ENCODE measurements at regions not wholly inside any gene's neighbourhood (a gene's known extent, or its start where the extent isn't known, plus 50 kb on each side); places are given as distances from the start of the nearest gene placed in this dataset.

DNA sequence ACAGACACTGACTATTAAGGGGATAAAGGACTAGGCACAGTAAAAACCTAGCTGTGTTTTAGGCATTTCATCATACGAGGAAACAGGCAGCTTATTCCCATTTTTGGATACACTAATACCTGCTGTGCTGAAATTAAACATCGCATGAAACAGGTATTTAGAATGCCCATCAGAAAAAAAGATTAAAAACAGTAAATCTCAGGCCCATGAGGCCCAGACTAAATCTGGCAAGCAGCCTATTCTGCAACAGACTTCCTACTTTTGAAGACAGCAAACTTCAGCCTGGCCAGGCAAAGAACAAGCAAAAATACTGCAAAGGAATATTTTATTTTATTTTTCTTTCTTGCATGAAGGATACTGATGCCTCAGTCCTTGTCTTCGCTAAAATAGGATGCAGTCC is 240.2 kb downstream of the LMO4 start:
- DNase-seq, result no peak

DNA sequence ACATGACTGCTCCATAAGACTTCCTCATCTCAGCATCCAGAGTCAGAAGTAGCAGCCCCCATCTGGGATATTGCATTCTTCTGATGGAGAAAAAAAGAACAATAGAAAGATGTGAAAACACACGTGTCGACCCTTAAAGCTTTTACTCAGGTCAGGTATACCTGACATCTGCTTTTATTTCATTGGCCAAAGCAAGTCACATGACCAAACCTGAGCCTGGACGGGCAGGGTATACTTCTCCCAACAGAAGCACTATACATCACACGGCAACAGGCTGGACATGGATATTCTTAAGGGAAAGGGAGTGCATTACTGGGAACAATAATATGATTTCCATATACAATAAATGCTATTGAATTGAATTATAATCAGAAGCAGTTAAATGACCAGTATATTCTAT is 243.3 kb downstream of the LMO4 start:
- no peak for DNase-seq

DNA sequence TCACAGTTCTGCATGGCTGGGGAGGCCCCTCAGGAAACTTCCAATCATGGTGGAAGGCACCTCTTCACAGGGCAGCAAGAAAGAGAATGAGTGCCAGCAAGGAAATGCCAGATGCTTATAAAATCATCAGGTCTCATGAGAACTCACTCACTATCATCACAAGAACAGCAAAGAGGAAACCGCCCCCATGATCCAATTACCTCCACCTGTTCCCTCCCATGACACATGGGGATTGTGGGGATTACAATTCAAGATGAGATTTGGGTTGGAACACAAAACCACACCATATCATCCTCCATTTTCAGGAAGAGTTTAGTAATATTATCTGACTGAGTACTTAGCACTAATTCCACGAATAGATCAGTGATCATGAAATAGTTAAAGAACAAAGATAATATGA is 244.2 kb downstream of the LMO4 start:
- DNase-seq, result no peak

DNA sequence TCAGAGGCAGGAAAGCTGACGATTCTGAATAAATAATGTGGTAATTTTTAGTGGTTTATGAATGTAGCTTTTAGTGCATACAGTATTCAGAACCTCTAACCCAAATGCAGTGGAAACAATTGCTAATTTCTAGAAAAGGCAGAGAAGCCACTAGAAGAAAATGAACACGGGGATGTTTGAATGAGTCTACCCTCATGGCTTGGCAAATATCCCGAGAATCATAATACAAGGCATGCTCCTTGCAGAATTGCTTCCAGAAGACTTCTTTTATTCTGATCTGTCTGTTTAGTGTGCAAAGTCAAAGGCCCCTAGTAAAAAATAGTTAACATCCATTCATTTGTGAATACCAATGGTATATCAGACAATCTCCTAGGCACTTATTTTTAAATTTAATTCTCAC is 246.8 kb downstream of the LMO4 start:
- DNase-seq, result no peak

DNA sequence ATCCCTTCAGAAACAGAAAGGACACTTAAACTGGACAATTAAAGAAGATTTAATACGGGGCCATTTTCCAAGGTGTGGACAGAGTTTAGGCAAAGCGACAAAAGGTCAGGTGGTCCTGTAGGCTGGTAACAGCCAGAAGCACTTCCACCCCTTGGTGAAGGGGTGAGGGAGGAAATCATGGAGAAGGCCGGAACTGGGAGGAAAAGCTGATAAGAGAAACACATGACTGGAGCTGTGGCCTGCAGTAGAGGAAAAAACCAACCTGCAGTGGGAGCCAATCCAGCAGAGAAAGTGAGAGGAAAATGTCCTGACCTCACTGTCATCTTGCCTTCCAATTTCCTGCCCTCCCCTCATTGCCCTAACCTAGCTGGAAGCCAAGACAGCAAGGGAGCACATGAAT is 249.8 kb downstream of the LMO4 start:
- no peak for DNase-seq

DNA sequence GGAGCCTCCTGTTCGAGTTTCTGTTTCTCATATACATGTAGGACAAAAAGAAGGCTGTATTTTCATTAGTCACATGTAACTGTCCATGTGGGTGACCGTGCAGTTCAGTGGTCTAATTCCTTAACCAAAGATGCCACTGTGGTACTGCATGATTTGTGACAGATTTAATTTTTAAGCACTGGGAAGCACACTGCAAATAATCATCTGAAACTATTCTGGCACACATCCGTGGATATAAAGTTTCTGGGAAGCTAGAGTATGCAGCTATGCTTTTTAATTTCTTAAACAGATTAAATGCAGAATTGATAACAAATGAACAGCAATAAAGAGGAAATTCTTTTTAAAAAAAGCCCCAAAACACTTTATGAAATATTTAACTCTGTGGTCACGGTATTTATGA is 254.8 kb downstream of the LMO4 start:
- DNase-seq, result no peak

DNA sequence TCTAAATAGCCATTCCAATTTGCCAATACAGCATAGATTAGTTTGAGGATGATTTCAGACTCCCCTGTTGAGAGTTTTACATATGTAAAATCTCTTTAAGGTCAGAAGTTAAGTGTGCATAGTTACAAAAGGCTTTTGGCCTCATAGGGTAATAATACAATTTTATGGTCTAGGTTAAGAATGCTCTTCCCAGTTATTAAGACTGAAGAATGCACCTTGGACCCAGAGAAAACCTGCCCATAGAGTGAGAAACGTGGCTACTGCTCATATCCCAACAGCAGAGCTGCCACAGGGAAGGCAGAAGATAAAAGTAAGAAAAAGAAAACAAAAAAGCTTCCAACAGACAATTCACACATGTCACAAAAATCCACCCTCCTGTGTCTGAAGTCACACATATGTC is 255.9 kb downstream of the LMO4 start:
- no peak for DNase-seq

DNA sequence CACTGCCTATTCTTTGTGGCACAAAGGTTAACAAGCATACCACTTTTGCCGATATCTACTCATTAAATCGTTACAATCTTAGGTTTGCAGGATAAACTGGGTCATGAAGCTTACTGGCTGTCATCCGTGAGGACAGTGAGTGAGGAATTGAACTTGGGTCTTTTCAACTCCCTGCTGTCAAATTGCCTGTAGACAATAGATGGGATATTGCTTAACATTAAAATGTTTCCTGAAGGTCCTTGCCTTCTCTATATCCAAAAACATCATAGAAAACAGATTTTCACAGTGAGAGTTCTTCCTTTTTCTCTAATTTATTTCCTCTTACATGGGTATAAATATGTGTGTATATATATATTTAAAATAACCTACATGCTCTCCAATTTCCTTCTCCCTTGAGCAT is 257.8 kb downstream of the LMO4 start:
- DNase-seq, result no peak

DNA sequence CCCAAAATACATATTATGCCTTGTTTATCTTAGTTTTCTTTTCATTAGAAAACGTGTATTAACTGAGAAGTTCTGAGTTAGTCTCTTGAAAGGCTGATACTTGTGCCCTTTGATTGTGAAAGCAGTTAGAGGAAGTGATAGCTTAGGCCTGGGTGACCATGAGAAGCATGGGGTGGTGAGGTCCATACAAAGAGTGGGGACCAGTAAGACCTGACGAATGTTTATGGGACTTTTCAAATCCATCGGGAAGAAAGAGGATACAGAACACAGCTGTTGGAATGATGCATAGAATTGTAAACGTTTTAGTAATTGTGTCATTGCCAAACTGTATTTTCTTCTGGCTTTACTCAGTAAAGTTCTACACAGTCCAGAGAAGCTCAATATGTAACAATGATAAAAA is 259.8 kb downstream of the LMO4 start:
- DNase-seq, result no peak

DNA sequence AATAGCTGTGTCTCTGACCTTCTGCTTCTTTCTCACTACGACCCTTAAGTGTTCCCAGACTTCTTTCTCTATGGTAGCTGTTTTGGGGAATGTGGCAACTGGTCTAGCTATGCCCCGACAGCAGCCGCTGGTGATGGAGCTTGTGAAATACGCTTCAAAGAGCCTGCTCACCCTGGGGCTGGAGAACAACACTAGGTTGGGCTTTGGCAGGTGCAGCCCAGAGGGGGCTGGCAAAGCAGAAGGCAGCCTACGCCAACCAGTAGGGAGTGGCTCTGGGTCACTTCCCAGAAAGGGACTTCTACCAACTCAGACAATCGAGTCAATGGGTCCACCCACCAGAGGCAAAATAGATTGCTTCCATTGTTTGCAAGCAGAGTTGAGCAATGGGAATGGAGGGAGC is 262.8 kb downstream of the LMO4 start:
- no peak for DNase-seq

DNA sequence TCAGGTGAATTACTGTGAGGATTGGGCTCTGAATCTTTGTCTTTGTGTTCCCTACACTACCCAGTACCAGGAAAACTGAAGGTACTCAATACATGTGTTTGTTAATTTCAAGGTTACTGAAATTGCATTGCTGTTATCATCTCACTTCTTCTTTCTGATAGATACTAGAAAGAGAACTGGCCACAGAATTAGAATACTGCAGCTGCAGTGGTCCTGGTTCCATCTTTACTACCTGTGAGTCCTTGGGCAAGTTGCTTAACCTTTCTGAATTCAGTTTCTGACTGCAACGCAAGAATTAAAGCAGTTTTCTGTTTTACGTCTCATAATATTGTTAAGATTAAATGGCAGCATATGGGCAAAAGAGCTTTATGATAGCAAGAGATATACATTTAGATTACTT is 263.5 kb downstream of the LMO4 start:
- DNase-seq, result no peak

DNA sequence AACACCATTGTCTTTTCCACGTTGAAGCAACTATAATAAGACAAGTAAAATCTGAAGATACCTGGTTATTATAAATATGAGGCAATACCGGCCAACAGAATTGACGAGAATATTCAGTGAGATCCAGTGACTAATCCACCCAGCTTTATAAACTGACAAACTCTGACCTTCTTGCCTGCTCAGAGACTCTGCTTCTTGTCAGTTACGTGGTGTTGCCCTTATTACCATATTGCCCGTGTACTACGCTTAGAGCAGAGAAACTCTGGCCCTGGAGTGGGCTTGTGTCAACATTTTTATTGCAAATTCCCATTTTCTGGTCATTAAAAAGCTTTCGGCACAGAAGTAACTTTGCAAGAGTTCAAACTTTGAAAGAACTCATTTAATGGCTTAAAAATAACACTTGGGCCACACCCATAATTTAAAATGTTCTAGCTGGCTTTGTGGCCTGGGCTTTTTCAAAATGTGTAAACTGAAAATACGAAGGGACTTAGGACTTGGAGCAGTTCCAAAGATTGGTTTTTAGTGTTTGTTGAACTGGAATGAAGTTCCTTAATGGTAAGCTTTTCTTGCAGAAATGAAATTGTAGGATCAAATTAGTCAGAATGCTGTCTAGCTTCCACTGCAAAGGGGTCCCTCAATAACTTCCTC is 266.2 kb downstream of the LMO4 start:
- DNase-seq, result no peak

DNA sequence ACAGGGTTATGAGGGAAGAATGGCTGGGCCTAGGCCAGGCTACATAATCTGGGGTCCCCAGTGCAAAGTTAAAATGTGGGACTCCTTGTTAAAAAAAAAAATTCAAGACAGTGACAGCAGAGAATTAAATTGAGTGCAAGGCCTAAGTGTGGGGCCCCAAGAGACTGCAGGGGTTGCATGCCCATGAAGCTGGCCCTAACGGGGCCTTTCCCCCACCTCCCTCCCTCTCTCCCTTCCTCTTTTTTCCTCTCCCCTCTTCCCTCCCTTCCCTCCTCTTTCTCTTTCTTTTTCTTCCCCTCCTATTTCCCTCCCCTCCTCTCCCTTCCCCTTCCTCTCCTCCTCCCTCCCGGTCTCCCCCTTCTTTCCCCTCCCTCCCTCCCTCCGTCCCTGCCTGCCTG is 266.7 kb downstream of the LMO4 start:
- no peak for DNase-seq

DNA sequence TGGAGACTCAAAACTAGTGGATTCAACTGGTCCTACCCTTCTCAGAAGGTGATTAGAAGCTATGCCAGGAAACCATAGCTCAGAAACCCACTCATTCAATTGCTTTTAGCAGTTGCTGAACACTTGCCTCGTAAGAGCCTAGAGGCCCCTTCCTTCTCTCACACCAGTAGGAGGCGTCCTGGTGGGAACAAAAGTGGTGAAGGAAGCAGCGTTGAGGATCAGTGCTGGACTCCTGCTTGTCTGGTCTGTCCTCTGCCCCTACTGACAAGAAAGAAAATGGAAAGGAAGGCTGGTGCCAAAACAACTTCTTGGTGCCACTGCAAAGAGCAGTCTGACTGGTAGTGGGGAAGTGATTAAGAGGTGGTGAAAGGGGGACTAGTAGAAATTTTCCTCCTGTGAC is 269.7 kb downstream of the LMO4 start:
- DNase-seq, result no peak

DNA sequence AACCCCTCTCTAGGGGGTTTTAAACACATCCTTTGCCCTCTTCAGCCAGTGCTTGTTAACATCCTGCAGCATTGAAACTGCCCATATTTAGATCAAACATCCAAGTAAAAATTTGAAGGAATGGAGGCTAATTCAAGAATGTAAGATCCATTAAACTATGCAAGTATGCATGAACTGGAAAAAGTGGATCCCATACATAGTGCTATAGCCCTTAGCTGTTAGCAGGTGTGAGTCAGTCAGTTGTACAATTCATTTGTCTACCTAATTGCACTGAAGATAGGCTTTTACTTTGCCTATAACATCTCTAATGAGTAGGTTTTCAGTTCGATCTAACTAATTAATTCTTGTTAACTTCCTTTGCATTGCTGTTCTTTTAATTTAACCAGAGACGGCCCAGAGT is 270.9 kb downstream of the LMO4 start:
- DNase-seq, result no peak

DNA sequence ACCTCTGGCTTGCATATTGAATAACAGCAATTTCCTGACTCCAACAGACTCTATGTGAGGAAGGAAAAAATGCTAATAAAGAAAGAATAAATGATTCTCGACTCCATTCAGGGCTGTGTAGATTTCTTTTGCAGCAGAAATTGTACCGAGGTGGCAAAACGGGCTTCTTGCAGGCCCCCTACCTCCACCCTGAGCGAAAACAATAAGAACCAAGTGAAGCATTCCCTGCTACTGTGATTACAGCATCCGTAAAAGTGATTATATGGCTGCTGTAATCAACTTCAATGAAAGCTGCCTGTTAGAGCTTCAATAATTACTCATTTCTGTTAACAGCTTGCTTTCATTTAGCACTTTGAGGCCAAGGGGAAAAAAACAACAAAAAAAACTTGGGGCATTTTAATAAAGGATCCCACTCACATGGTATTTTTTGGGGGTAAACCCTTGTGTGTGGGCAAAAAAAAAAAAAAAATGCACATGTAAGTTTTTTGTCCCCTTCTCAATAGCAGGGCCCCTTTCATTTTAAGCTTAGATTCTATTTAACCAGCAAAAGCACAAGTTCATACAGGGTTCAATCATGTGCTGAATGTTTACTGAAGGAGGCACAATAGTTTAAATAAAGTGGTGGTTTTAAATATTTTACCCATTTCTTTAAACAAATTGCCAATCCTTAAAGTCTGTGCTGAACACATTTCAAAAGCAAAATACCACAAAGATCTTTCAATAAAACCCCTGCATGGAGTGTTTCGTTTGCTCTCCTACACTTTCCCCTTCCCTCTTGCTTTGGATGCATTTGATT is 271.6 kb downstream of the LMO4 start:
- no peak for DNase-seq

DNA sequence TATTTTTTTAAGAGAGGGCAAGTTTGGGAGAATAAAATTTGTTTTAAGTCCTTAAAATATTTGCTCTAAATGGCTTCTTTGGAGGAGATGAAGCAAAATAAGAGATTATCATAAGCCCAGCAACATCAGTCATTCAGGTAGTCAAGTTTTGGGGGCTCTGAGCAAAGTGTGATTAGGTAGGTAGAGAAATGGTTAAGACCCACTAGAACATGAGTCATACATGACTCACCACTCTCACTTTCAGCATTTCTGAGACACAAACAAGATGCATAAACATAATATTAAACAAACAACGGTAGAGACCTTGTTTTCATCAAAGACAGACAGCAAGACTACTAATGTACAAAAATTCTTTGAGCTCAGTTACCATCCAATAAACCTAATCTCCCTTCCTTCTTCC is 272.2 kb downstream of the LMO4 start:
- DNase-seq, result no peak

DNA sequence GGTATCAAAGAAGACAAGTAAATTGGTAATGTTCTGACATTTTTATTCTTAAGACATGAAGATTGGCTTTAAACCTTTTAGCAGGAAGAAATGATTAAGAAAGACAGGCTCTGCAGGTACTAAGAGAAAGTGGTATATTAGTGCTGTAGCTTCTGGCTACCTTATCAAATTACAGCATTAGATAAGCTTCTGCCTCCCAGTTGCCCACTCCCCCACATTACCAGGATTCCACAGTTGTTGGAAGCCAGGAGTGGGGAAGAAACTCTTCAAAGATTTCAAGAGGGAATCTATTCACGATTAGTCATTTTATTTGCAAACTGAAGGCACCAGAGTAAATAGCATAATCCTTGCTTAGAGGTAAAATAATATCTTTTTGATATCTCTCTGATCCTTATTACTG is 274.9 kb downstream of the LMO4 start:
- no peak for DNase-seq

DNA sequence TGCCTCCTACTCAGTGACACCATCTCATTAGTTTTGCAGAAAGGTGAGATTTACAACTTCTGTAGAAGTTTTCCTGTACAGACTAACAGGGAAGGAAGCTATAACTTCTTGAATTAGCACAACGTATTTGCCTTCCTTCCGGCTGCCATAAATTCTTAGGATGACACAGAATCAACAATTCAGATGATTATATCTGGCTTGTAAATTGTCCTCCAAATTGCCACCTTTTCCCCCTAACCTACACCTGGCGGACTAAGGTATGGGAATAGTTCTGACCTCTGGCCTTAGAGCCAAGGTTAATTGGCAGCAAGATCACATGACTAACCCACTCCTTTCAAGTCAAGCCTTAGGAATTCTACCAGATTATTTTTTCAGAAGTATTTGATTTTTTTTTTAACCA is 284.3 kb downstream of the LMO4 start:
- no peak for DNase-seq

DNA sequence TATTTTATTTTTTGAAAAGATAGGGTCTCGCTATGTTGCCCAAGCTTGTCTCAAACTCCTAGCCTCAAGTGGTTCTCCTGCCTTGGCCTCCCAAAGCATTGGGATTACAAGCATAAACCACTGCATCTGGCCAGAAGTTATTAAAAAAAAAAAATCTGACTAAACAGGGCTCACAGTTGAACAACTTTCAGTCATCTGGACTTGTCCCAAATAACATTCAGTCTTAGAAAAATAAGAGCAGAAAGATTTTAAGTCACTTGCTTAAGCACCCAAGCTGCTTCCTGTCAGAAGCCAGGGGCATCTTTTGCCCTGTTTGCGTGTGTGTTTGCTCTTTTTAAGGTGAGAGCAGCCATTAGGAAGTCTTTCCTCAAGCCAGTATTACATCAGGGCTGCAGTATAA is 286.8 kb downstream of the LMO4 start:
- no peak for DNase-seq

DNA sequence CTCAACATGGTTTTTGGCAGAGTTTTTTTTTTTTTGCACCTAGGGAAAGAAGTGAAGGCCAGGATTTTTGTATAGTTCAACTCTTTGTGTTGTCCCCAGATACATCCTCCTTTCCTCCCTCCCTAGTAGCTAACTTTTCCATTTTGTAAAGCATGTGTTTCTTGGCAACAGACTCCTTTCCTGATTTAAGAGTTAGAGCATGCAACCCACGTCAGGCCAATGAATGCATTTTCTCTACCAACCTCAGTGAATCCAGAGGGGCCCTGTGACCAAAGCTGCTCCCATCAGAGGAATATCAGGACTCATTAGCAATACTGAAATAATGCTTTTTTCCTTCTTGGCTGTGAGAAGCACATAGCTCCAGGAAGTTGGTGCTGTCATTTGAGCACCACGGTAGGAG is 287.2 kb downstream of the LMO4 start:
- no peak for DNase-seq

DNA sequence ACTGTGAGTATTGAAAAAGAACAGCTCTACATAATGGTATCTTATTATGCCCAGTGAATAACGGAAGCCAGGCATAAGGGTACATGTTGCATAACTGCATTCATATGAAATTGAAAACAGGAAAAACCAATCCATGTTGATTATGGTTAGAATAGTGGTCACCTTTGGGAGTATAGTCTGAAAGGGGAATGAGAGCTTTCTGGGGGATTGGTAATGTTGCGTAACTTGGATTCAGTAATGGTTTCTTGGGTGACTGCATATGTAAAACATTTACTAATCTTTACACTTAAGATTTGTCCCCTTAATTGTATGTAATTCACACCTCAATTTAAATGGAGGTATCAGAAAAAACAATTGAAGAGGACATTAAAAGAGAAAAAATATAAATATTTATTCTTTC is 292.1 kb downstream of the LMO4 start:
- no peak for DNase-seq

DNA sequence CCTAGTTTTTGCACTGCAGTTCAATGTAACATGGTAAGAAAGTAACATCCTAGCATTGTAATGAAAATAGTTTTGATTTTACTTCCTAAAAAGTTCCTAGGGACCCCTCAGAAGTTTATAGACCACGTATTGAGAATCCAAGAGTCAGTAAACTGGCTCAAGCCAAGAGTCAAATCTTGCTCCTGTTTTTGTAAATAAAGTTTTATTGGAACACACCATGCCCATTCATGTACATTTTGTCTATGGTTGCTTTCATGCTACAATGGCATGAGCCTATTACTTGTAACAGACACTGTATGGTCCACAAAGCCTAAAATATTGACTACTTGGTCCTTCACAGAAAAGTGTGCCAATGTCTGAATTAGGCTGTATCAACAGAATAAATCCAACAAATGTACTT is 301.0 kb downstream of the LMO4 start:
- DNase-seq, result no peak

DNA sequence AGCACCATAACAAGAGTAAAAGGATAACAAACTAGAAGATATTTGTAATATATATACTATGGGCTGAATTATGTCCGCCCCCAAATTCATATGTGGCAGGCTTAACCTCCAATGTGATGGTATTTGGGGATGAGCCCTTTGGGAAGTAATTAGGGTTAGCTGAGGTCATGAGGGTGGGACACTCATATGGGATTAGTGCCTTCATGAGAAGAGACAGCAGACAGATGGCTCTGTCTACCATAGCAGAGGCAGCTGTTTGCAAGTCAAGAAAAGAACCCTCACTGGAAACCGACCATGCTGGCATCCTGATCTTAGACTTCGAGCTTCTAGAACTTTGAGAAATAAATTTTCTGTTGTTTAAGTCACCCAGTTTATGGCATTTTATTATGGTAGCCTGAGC is 303.6 kb downstream of the LMO4 start:
- DNase-seq, result no peak

Data from NCI-H1048 (cell line).